Neural progenitor cell (in vitro differentiated cells): ENCODE measurements at regions not wholly inside any gene's neighbourhood (a gene's known extent, or its start where the extent isn't known, plus 50 kb on each side); places are given as distances from the start of the nearest gene placed in this dataset.

Experiments used
- EZH2 ChIP-seq: fragments of 200-600 bp; sonication (generic); IDR thresholded peaks from 2 replicates; pipeline ENCODE4 v1.6.1; 2017; ENCODE audit warnings: antibody characterized with exemption, mild to moderate bottlenecking, moderate library complexity
- TF ChIP-seq, protein P1 (sequence below): fragments of 200-600 bp; sonication (generic); IDR thresholded peaks from 2 replicates; pipeline ENCODE4 v1.5.1; 2017; ENCODE audit warnings: antibody characterized with exemption, mild to moderate bottlenecking

DNA sequence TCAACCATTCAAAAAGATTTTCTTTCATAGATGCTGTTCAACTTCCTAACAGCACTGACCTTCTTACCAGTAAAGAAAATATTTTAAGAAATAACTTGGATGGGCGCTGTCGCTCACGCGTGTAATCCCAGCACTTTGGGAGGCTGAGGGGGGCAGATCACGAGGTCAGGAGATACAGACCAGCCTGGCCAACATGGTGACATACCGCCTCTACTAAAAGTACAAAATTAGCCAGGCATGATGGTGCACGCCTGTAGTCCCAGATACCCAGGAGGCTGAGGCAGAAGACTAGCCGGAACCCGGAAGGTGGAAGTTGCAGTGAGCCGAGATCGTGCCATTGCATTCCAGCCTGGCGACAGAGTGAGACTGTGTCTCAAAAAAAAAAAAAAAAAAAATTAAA, 865.7 kb upstream of the SLC10A2 start:
- TF ChIP-seq, protein P1, sequence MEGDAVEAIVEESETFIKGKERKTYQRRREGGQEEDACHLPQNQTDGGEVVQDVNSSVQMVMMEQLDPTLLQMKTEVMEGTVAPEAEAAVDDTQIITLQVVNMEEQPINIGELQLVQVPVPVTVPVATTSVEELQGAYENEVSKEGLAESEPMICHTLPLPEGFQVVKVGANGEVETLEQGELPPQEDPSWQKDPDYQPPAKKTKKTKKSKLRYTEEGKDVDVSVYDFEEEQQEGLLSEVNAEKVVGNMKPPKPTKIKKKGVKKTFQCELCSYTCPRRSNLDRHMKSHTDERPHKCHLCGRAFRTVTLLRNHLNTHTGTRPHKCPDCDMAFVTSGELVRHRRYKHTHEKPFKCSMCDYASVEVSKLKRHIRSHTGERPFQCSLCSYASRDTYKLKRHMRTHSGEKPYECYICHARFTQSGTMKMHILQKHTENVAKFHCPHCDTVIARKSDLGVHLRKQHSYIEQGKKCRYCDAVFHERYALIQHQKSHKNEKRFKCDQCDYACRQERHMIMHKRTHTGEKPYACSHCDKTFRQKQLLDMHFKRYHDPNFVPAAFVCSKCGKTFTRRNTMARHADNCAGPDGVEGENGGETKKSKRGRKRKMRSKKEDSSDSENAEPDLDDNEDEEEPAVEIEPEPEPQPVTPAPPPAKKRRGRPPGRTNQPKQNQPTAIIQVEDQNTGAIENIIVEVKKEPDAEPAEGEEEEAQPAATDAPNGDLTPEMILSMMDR = no peak
- TF ChIP-seq EZH2 = no peak
